Hepatocyte (in vitro differentiated cells): ENCODE measurements at regions not wholly inside any gene's neighbourhood (a gene's known extent, or its start where the extent isn't known, plus 50 kb on each side); places are given as distances from the start of the nearest gene placed in this dataset.

Source experiments
- EZH2 ChIP-seq: fragments of 200-600 bp; sonication (generic); IDR thresholded peaks from 2 replicates; pipeline ENCODE4 v1.6.1; 2016; ENCODE audit warnings: antibody characterized with exemption, mild to moderate bottlenecking, borderline replicate concordance
- EZH2phosphoT487 ChIP-seq: fragments of 200-600 bp; sonication (generic); IDR thresholded peaks from one replicate; pipeline ENCODE4 v1.6.1; 2018; ENCODE audit warnings: antibody characterized with exemption, mild to moderate bottlenecking, low read depth, moderate library complexity; ENCODE audit not compliant: unreplicated experiment, severe bottlenecking
- TF ChIP-seq, protein P1 (sequence below): fragments of 200-600 bp; sonication (generic); IDR thresholded peaks from 2 replicates; pipeline ENCODE4 v1.5.1; 2016; ENCODE audit warnings: antibody characterized with exemption, mild to moderate bottlenecking; ENCODE audit not compliant: poor library complexity

GRCh38 chr2:41042343-41042742 is 590.5 kb upstream of the SLC8A1 start:
- TF ChIP-seq, protein P1, sequence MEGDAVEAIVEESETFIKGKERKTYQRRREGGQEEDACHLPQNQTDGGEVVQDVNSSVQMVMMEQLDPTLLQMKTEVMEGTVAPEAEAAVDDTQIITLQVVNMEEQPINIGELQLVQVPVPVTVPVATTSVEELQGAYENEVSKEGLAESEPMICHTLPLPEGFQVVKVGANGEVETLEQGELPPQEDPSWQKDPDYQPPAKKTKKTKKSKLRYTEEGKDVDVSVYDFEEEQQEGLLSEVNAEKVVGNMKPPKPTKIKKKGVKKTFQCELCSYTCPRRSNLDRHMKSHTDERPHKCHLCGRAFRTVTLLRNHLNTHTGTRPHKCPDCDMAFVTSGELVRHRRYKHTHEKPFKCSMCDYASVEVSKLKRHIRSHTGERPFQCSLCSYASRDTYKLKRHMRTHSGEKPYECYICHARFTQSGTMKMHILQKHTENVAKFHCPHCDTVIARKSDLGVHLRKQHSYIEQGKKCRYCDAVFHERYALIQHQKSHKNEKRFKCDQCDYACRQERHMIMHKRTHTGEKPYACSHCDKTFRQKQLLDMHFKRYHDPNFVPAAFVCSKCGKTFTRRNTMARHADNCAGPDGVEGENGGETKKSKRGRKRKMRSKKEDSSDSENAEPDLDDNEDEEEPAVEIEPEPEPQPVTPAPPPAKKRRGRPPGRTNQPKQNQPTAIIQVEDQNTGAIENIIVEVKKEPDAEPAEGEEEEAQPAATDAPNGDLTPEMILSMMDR, result no peak
- TF ChIP-seq EZH2 (no peak), EZH2phosphoT487 (no peak)
